BJ (cell line): ENCODE measurements at regions not wholly inside any gene's neighbourhood (a gene's known extent, or its start where the extent isn't known, plus 50 kb on each side); places are given as distances from the start of the nearest gene placed in this dataset.

Experiments used
- CTCF ChIA-PET: fragments of 350-600 bp; formaldehyde crosslinking; extraction: SDS; loops from one replicate; lab custom pipeline; 2021; ENCODE audit warnings: antibody characterized with exemption, inconsistent platforms; lab: Yijun Ruan, JAX
- POLR2A ChIA-PET: fragments of 300-600 bp; sonication (Branson Sonifier 250); formaldehyde crosslinking; extraction: SDS; loops from one replicate; lab custom pipeline; 2021; ENCODE audit warnings: antibody characterized with exemption; lab: Charles Lee
- DNase-seq: peaks from one replicate; pipeline ENCODE4 v3.0.0-alpha.2; 2011; ENCODE audit warnings: low read depth
- H3K27me3 ChIP-seq: 2 replicates; pipeline ENCODE4 v1.6.0; 2011; ENCODE audit warnings: low read length; ENCODE audit not compliant: control insufficient read depth, insufficient read depth
- H3K36me3 ChIP-seq: 2 replicates; pipeline ENCODE4 v1.5.1; 2011; ENCODE audit warnings: low read length; ENCODE audit not compliant: control insufficient read depth, insufficient read depth
- H3K4me3 ChIP-seq: 2 replicates; pipeline ENCODE4 v1.5.1; 2011; ENCODE audit warnings: low read depth, mild to moderate bottlenecking, control low read depth, low read length
- CTCF ChIP-seq: IDR thresholded peaks from 2 replicates; pipeline ENCODE4 v1.5.1; 2011; ENCODE audit warnings: low read depth, mild to moderate bottlenecking, control low read depth, inconsistent platforms, low read length, moderate library complexity; ENCODE audit not compliant: insufficient read depth

DNA sequence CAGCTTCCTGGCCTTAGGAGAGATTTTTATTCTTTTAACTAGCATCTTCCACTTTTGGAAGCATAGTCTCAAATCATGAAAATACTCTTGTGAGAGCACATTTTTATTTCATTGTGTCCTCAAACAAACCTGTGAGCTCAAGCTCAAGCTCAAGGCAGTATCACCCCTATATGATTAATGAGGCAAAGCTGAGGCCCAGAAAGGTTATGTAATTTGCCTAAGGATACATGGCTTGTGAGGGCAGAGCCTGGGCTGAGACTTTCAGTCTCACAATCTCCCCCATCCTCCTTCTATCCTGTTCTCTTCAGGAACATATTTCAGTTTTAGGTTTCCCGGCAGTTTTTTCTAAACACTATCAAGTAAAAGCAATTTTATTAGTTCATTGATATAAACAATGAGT is 359.5 kb downstream of the PTEN start:
- no peaks in the 10 kb centered on the region for H3K36me3 ChIP-seq
- no peak for TF ChIP-seq CTCF
- peaks cover 1% of the 10 kb centered on the region; the same call in 1 of the 2 replicates for H3K27me3 ChIP-seq
- no peak for DNase-seq
- CTCF ChIA-PET = interaction anchor here (0.9 kb wide), 1 partner anchor 13 kb away, joined by 3 read pairs; no protein-coding TSS in a partner anchor
- POLR2A ChIA-PET = no interaction called here
- H3K4me3 ChIP-seq = no peak overlapping the region
